ENCODE measurements at regions not wholly inside any gene's neighbourhood (a gene's known extent, or its start where the extent isn't known, plus 50 kb on each side); places are given as distances from the start of the nearest gene placed in this dataset.
"Not testable (repeated sequence)": the region's sequence is repeated elsewhere in the genome, so short reads cannot be mapped to it uniquely, and the experiment has no call there.

GRCh38 chr12:127583041-127583440 is 683.9 kb upstream of the TMEM132C start:
- DNase-seq, result no peak

- no peak for DNase-seq
Measured at GRCh38 chr12:127588249-127588648, 678.7 kb upstream of the TMEM132C start.

- no peak for DNase-seq
Measured at GRCh38 chr12:127589541-127589940, 677.4 kb upstream of the TMEM132C start.

GRCh38 chr12:127590868-127591267 is 676.1 kb upstream of the TMEM132C start:
- no peak for DNase-seq

- DNase-seq, result no peak
Measured at GRCh38 chr12:127592245-127592644, 674.7 kb upstream of the TMEM132C start.

- DNase-seq, result no peak
Measured at GRCh38 chr12:127594351-127594970, 672.5 kb upstream of the TMEM132C start.

- DNase-seq, result no peak
Measured at GRCh38 chr12:127595506-127595905, 671.5 kb upstream of the TMEM132C start.

- DNase-seq, result no peak
Measured at GRCh38 chr12:127596891-127597290, 670.1 kb upstream of the TMEM132C start.

GRCh38 chr12:127599436-127599835 is 667.5 kb upstream of the TMEM132C start:
- DNase-seq, result no peak

GRCh38 chr12:127600211-127600610 is 666.8 kb upstream of the TMEM132C start:
- DNase-seq, result no peak

GRCh38 chr12:127606476-127607015 is 660.4 kb upstream of the TMEM132C start:
- no peak for DNase-seq

- no peak for DNase-seq
Measured at GRCh38 chr12:127607146-127607725, 659.7 kb upstream of the TMEM132C start.

GRCh38 chr12:127608359-127608758 is 658.6 kb upstream of the TMEM132C start:
- DNase-seq, result not testable (repeated sequence)

GRCh38 chr12:127613056-127613455 is 653.9 kb upstream of the TMEM132C start:
- DNase-seq, result no peak

- DNase-seq, result no peak
Measured at GRCh38 chr12:127619869-127620734, 646.9 kb upstream of the TMEM132C start.

- DNase-seq, result no peak
Measured at GRCh38 chr12:127620735-127621355, 646.1 kb upstream of the TMEM132C start.

GRCh38 chr12:127621366-127621765 is 645.6 kb upstream of the TMEM132C start:
- no peak for DNase-seq

- no peak for DNase-seq
Measured at GRCh38 chr12:127623362-127623761, 643.6 kb upstream of the TMEM132C start.

- no peak for DNase-seq
Measured at GRCh38 chr12:127625176-127625771, 641.7 kb upstream of the TMEM132C start.

- DNase-seq, result no peak
Measured at GRCh38 chr12:127628645-127629044, 638.3 kb upstream of the TMEM132C start.

GRCh38 chr12:127629066-127629820 is 637.7 kb upstream of the TMEM132C start:
- DNase-seq, result no peak

GRCh38 chr12:127632461-127632860 is 634.5 kb upstream of the TMEM132C start:
- no peak for DNase-seq

Measured in midbrain (tissue), 1 donor.